ENCODE measurements at regions not wholly inside any gene's neighbourhood (a gene's known extent, or its start where the extent isn't known, plus 50 kb on each side); places are given as distances from the start of the nearest gene placed in this dataset.
A peak's percentile ranks its signal among the peaks of the same experiment; 100 is the strongest.
"Not testable (repeated sequence)": the region's sequence is repeated elsewhere in the genome, so short reads cannot be mapped to it uniquely, and the experiment has no call there.

- DNase-seq (ENCODE audit: low spot score) = no peak
Observed at GRCh38 chr22:35138521-35138920, 72.6 kb downstream of the ISX start.

- no peak for DNase-seq (ENCODE audit: low spot score)
Observed at GRCh38 chr22:35140879-35141745, 75.2 kb downstream of the ISX start.

- no peak for DNase-seq (ENCODE audit: low spot score)
Observed at GRCh38 chr22:35148381-35148780, 82.4 kb downstream of the ISX start.

- no peak for DNase-seq (ENCODE audit: low spot score)
Observed at GRCh38 chr22:35148866-35149548, 83.0 kb downstream of the ISX start.

GRCh38 chr22:35150183-35151107, 84.5 kb downstream of the ISX start:
- peak; percentile 83 for DNase-seq (ENCODE audit: low spot score)

- no peak for DNase-seq (ENCODE audit: low spot score)
Observed at GRCh38 chr22:35152316-35152715, 86.4 kb downstream of the ISX start.

GRCh38 chr22:35154937-35155387, 89.0 kb downstream of the ISX start:
- DNase-seq (ENCODE audit: low spot score) = no peak

- no peak for DNase-seq (ENCODE audit: low spot score)
Observed at GRCh38 chr22:35155403-35156025, 89.6 kb downstream of the ISX start.

GRCh38 chr22:35156945-35157344, 91.0 kb downstream of the ISX start:
- no peak for DNase-seq (ENCODE audit: low spot score)

- no peak for DNase-seq (ENCODE audit: low spot score)
Observed at GRCh38 chr22:35158336-35158735, 92.4 kb downstream of the ISX start.

- DNase-seq (ENCODE audit: low spot score) = no peak
Observed at GRCh38 chr22:35159343-35159742, 93.4 kb downstream of the ISX start.

GRCh38 chr22:35160268-35160667, 94.3 kb downstream of the ISX start:
- no peak for DNase-seq (ENCODE audit: low spot score)

- not testable (repeated sequence) for DNase-seq (ENCODE audit: low spot score)
Observed at GRCh38 chr22:35165896-35166295, 91.4 kb upstream of the HMGXB4 start.

GRCh38 chr22:35170716-35171697, 86.3 kb upstream of the HMGXB4 start:
- DNase-seq (ENCODE audit: low spot score) = no peak

GRCh38 chr22:35172442-35172841, 84.9 kb upstream of the HMGXB4 start:
- DNase-seq (ENCODE audit: low spot score) = no peak

GRCh38 chr22:35173655-35174054, 83.6 kb upstream of the HMGXB4 start:
- DNase-seq (ENCODE audit: low spot score) = no peak

GRCh38 chr22:35174401-35175038, 82.8 kb upstream of the HMGXB4 start:
- DNase-seq (ENCODE audit: low spot score) = no peak

- DNase-seq (ENCODE audit: low spot score) = no peak
Observed at GRCh38 chr22:35175392-35175791, 81.9 kb upstream of the HMGXB4 start.

GRCh38 chr22:35177811-35178210, 79.5 kb upstream of the HMGXB4 start:
- DNase-seq (ENCODE audit: low spot score) = no peak

GRCh38 chr22:35178446-35178845, 78.8 kb upstream of the HMGXB4 start:
- DNase-seq (ENCODE audit: low spot score) = no peak

Data from left forelimb (tissue), 1 donor.